ENCODE measurements at regions not wholly inside any gene's neighbourhood (a gene's known extent, or its start where the extent isn't known, plus 50 kb on each side); places are given as distances from the start of the nearest gene placed in this dataset.

DNA sequence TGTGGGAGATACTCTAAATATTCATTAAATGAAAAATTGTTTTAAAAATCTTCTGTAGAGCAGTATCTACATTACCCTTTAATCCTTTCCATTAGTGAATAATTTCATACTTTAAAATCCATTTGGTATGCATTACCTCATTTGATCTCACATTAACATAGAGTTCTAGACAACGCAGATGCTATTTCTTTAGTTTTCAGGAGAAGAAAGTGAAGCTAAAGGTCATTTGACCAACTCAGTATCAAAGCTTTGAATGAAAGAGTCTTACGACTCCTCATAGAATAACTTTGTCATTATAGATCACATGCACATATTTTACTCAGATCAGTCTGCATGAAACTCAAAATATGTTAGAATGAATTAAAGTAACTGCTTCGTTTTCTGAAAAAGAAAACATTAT lies 460.2 kb downstream of the DNAJB9 start (continued):
- TF ChIP-seq ZNF341 (tag by site-specific recombination; IDR thresholded peaks at IDR 0.05; ENCODE audit: low read depth): no peak
- TF ChIP-seq, protein P1, sequence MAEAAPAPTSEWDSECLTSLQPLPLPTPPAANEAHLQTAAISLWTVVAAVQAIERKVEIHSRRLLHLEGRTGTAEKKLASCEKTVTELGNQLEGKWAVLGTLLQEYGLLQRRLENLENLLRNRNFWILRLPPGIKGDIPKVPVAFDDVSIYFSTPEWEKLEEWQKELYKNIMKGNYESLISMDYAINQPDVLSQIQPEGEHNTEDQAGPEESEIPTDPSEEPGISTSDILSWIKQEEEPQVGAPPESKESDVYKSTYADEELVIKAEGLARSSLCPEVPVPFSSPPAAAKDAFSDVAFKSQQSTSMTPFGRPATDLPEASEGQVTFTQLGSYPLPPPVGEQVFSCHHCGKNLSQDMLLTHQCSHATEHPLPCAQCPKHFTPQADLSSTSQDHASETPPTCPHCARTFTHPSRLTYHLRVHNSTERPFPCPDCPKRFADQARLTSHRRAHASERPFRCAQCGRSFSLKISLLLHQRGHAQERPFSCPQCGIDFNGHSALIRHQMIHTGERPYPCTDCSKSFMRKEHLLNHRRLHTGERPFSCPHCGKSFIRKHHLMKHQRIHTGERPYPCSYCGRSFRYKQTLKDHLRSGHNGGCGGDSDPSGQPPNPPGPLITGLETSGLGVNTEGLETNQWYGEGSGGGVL (tag by site-specific recombination; IDR thresholded peaks at IDR 0.05): no peak

DNA sequence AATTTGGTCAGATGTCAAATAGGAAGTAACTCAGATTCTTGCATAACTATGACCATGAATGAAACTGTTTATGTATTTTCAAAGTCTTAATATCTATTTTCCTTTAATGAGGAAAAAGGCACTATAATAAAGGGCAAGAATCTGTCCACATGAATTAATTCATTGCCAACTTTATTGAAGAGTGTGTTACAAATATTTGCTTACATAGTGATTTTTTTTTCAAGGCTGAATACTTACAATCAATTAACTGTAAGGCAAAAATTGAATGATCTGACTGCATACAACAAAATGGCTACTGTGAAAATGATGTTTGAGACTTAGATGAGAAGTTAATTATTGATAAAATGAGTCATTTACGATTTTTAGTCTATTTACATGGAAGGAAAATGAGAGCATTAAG lies 475.0 kb downstream of the DNAJB9 start:
- POLR2A ChIA-PET: no interaction called here
- Histone ChIP-seq H3K9me3 (ENCODE audit: control insufficient read depth, insufficient read depth, low read depth, low read length) (no peaks in the 10 kb centered on the region), H3K36me3 (ENCODE audit: control insufficient read depth in 2 of 2, insufficient read depth in 1 of 2, low read length in 2 of 2) (no peaks in the 10 kb centered on the region), H3K27ac (ENCODE audit: extremely low read depth, low read depth, low read length) (no peak overlapping the region), H3K4me3 (ENCODE audit: low read depth, low read length) (no peak overlapping the region), H3K4me1 (ENCODE audit: control insufficient read depth, insufficient read depth, low read length) (no peaks in the 10 kb centered on the region)
- TF ChIP-seq ZSCAN16 (tag by site-specific recombination; IDR thresholded peaks at IDR 0.05): no peak
- no peak for TF ChIP-seq WT1 (tag by site-specific recombination; IDR thresholded peaks at IDR 0.05)
- TF ChIP-seq TCF7L2 (IDR thresholded peaks at IDR 0.05; ENCODE audit: borderline replicate concordance, low read depth, low read length): no peak
- no peak for TF ChIP-seq ZNF175 (tag by site-specific recombination; IDR thresholded peaks at IDR 0.05)
- no peak for TF ChIP-seq ZNF521 (tag by site-specific recombination; IDR thresholded peaks at IDR 0.05)
- TF ChIP-seq MZF1 (tag by site-specific recombination; IDR thresholded peaks at IDR 0.05; ENCODE audit: borderline replicate concordance): no peak
- no peak for TF ChIP-seq ZNF529 (tag by site-specific recombination; IDR thresholded peaks at IDR 0.05; ENCODE audit: insufficient replicate concordance)
- no peak for TF ChIP-seq ZNF302 (tag by site-specific recombination; IDR thresholded peaks at IDR 0.05; ENCODE audit: low read depth)
- no peak for TF ChIP-seq ZNF211 (tag by site-specific recombination; IDR thresholded peaks at IDR 0.05; ENCODE audit: low read depth)
- no peak for TF ChIP-seq ZNF433 (tag by site-specific recombination; IDR thresholded peaks at IDR 0.05; ENCODE audit: low read depth)
- TF ChIP-seq ZNF514 (tag by site-specific recombination; IDR thresholded peaks at IDR 0.05): no peak
- no peak for TF ChIP-seq ZNF335 (tag by site-specific recombination; conservative IDR thresholded peaks at IDR 0.05)
- TF ChIP-seq GLIS2 (tag by site-specific recombination; IDR thresholded peaks at IDR 0.05): no peak
- no peak for TF ChIP-seq EGR2 (tag by site-specific recombination; IDR thresholded peaks at IDR 0.05; ENCODE audit: low read depth)
- TF ChIP-seq ZSCAN30 (tag by site-specific recombination; IDR thresholded peaks at IDR 0.05): no peak
- CTCF ChIA-PET: no interaction called here

DNA sequence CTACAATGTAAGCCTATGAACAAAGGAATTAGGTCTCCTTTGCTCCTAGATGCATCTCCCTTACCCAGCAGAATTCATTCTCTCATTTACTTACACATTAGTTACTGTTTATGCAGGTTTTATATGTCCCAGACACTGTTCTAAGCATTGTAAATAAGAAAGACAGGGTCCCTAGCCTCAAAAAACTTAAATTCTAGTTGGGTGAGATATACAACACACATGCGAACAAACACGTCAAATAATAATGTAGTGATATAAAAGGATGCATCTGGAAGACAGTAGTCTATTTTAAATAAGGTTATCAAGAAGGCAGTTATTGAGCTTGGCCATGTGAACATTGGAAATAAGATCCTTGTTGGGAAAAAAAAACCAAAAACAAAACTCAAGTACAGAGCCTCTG lies 479.7 kb downstream of the DNAJB9 start:
- ChIA-PET POLR2A (no interaction called here), CTCF (no interaction called here)
- H3K9me3 ChIP-seq (ENCODE audit: control insufficient read depth, insufficient read depth, low read depth, low read length): no peaks in the 10 kb centered on the region
- H3K4me1 ChIP-seq (ENCODE audit: control insufficient read depth, insufficient read depth, low read length): no peaks in the 10 kb centered on the region
- no peak overlapping the region for H3K4me3 ChIP-seq (ENCODE audit: low read depth, low read length)
- H3K36me3 ChIP-seq (ENCODE audit: control insufficient read depth in 2 of 2, insufficient read depth in 1 of 2, low read length in 2 of 2): no peaks in the 10 kb centered on the region
- no peak overlapping the region for H3K27ac ChIP-seq (ENCODE audit: extremely low read depth, low read depth, low read length)
- TF ChIP-seq ZNF114 (tag by site-specific recombination; IDR thresholded peaks at IDR 0.05) (no peak), ZNF777 (tag by site-specific recombination; IDR thresholded peaks at IDR 0.05; ENCODE audit: borderline replicate concordance) (no peak), ZNF707 (tag by site-specific recombination; IDR thresholded peaks at IDR 0.05) (no peak), ZNF571 (tag by site-specific recombination; IDR thresholded peaks at IDR 0.05) (no peak), ZNF350 (tag by site-specific recombination; IDR thresholded peaks at IDR 0.05) (no peak), ZNF221 (tag by site-specific recombination; IDR thresholded peaks at IDR 0.05; ENCODE audit: borderline replicate concordance) (no peak), ZNF610 (tag by site-specific recombination; IDR thresholded peaks at IDR 0.05; ENCODE audit: borderline replicate concordance) (no peak), KLF16 (tag by site-specific recombination; IDR thresholded peaks at IDR 0.05) (no peak), ZNF785 (tag by site-specific recombination; IDR thresholded peaks at IDR 0.05) (no peak), ZNF555 (tag by site-specific recombination; conservative IDR thresholded peaks at IDR 0.05) (no peak), ZNF157 (tag by site-specific recombination; IDR thresholded peaks at IDR 0.05) (no peak), ZNF175 (tag by site-specific recombination; IDR thresholded peaks at IDR 0.05) (no peak), KLF10 (tag by site-specific recombination; IDR thresholded peaks at IDR 0.05) (no peak)
- TF ChIP-seq, protein P2, sequence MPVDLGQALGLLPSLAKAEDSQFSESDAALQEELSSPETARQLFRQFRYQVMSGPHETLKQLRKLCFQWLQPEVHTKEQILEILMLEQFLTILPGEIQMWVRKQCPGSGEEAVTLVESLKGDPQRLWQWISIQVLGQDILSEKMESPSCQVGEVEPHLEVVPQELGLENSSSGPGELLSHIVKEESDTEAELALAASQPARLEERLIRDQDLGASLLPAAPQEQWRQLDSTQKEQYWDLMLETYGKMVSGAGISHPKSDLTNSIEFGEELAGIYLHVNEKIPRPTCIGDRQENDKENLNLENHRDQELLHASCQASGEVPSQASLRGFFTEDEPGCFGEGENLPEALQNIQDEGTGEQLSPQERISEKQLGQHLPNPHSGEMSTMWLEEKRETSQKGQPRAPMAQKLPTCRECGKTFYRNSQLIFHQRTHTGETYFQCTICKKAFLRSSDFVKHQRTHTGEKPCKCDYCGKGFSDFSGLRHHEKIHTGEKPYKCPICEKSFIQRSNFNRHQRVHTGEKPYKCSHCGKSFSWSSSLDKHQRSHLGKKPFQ (tag by site-specific recombination; IDR thresholded peaks at IDR 0.05): no peak
- TF ChIP-seq, protein P3, sequence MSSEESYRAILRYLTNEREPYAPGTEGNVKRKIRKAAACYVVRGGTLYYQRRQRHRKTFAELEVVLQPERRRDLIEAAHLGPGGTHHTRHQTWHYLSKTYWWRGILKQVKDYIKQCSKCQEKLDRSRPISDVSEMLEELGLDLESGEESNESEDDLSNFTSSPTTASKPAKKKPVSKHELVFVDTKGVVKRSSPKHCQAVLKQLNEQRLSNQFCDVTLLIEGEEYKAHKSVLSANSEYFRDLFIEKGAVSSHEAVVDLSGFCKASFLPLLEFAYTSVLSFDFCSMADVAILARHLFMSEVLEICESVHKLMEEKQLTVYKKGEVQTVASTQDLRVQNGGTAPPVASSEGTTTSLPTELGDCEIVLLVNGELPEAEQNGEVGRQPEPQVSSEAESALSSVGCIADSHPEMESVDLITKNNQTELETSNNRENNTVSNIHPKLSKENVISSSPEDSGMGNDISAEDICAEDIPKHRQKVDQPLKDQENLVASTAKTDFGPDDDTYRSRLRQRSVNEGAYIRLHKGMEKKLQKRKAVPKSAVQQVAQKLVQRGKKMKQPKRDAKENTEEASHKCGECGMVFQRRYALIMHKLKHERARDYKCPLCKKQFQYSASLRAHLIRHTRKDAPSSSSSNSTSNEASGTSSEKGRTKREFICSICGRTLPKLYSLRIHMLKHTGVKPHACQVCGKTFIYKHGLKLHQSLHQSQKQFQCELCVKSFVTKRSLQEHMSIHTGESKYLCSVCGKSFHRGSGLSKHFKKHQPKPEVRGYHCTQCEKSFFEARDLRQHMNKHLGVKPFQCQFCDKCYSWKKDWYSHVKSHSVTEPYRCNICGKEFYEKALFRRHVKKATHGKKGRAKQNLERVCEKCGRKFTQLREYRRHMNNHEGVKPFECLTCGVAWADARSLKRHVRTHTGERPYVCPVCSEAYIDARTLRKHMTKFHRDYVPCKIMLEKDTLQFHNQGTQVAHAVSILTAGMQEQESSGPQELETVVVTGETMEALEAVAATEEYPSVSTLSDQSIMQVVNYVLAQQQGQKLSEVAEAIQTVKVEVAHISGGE (tag by site-specific recombination; conservative IDR thresholded peaks at IDR 0.05; ENCODE audit: low read depth): no peak
